GM23338 (cell line): ENCODE measurements at regions not wholly inside any gene's neighbourhood (a gene's known extent, or its start where the extent isn't known, plus 50 kb on each side); places are given as distances from the start of the nearest gene placed in this dataset.

Experiments used
- ATAC-seq: fragments of 200-7000 bp; cut with Tn5 transposase; 3 replicates; pipeline ENCODE4 v1.9.1; 2020
- DNase-seq: peaks from one replicate; pipeline ENCODE4 v3.0.0-alpha.2; 2015; ENCODE audit warnings: low spot score
- H2AFZ ChIP-seq: fragments of 200-600 bp; sonication (generic); 2 replicates; pipeline ENCODE4 v1.8.0; 2016; ENCODE audit warnings: antibody characterized with exemption, mild to moderate bottlenecking, moderate library complexity
- H3F3A ChIP-seq: fragments of 200-600 bp; sonication (generic); replicated peaks from 2 replicates; pipeline ENCODE4 v1.8.0; 2017; ENCODE audit warnings: antibody characterized with exemption, mixed run types, low read depth
- H3K27ac ChIP-seq: fragments of 200-600 bp; sonication (generic); 2 replicates; pipeline ENCODE4 v1.6.1; 2016; ENCODE audit warnings: low read depth
- H3K27me3 ChIP-seq: fragments of 200-600 bp; sonication (generic); 2 replicates; pipeline ENCODE4 v1.8.0; 2016; ENCODE audit warnings: mild to moderate bottlenecking, mixed run types, moderate library complexity; ENCODE audit not compliant: insufficient read depth
- H3K36me3 ChIP-seq: fragments of 200-600 bp; sonication (generic); 2 replicates; pipeline ENCODE4 v1.8.0; 2016; ENCODE audit warnings: mild to moderate bottlenecking; ENCODE audit not compliant: insufficient read depth
- H3K4me1 ChIP-seq: fragments of 200-600 bp; sonication (generic); 2 replicates; pipeline ENCODE4 v1.8.0; 2016; ENCODE audit warnings: mild to moderate bottlenecking, moderate library complexity; ENCODE audit not compliant: insufficient read depth
- H3K4me2 ChIP-seq: fragments of 200-600 bp; sonication (generic); 2 replicates; pipeline ENCODE4 v1.7.1; 2017; ENCODE audit warnings: mixed run types
- H3K4me3 ChIP-seq: fragments of 200-600 bp; sonication (generic); 2 replicates; pipeline ENCODE4 v1.6.1; 2016; ENCODE audit warnings: mixed run types
- H3K79me2 ChIP-seq: fragments of 200-600 bp; sonication (generic); replicated peaks from 2 replicates; pipeline ENCODE4 v1.8.0; 2017; ENCODE audit warnings: mild to moderate bottlenecking; ENCODE audit not compliant: insufficient read depth
- H3K9me2 ChIP-seq: fragments of 200-600 bp; sonication (generic); 2 replicates; pipeline ENCODE4 v1.8.0; 2017; ENCODE audit not compliant: insufficient read depth
- H4K20me1 ChIP-seq: fragments of 200-600 bp; sonication (generic); replicated peaks from 2 replicates; pipeline ENCODE4 v1.8.0; 2017; ENCODE audit warnings: mild to moderate bottlenecking; ENCODE audit not compliant: insufficient read depth
- H3K27ac Mint-ChIP-seq: 2 replicates; pipeline ENCODE4 v1.8.0; 2020; ENCODE audit warnings: inconsistent platforms, mild to moderate bottlenecking, moderate library complexity, mixed read lengths
- H3K27me3 Mint-ChIP-seq: 3 replicates; pipeline ENCODE4 v1.8.0; 2022; ENCODE audit warnings: low read depth, mild to moderate bottlenecking, moderate library complexity, mixed read lengths, inconsistent platforms; ENCODE audit not compliant: insufficient read depth, poor library complexity
- H3K36me3 Mint-ChIP-seq: 3 replicates; pipeline ENCODE4 v1.8.0; 2021; ENCODE audit warnings: low read depth, mild to moderate bottlenecking, inconsistent platforms, moderate library complexity, mixed read lengths
- H3K4me1 Mint-ChIP-seq: 3 replicates; pipeline ENCODE4 v1.8.0; 2020; ENCODE audit warnings: mild to moderate bottlenecking, inconsistent platforms, mixed read lengths
- H3K4me3 Mint-ChIP-seq: 3 replicates; pipeline ENCODE4 v1.8.0; 2021; ENCODE audit warnings: moderate library complexity, mild to moderate bottlenecking, inconsistent platforms, mixed read lengths
- H3K9me3 Mint-ChIP-seq: 3 replicates; pipeline ENCODE4 v1.8.0; 2020; ENCODE audit warnings: moderate library complexity, mild to moderate bottlenecking, inconsistent platforms, mixed read lengths
- CREB1 ChIP-seq: fragments of 250-450 bp; sonication (Bioruptor Pico); IDR thresholded peaks from 2 replicates; pipeline ENCODE4 v1.5.0; 2020; ENCODE audit warnings: low read depth, mild to moderate bottlenecking, moderate library complexity
- EZH2 ChIP-seq: fragments of 200-600 bp; sonication (generic); IDR thresholded peaks from one replicate; pipeline ENCODE4 v1.8.0; 2017; ENCODE audit warnings: antibody characterized with exemption, mild to moderate bottlenecking, low read depth; ENCODE audit not compliant: unreplicated experiment
- EZH2phosphoT487 ChIP-seq: fragments of 200-600 bp; sonication (generic); IDR thresholded peaks from one replicate; pipeline ENCODE4 v1.8.1; 2018; ENCODE audit warnings: antibody characterized with exemption; ENCODE audit not compliant: unreplicated experiment
- JUNB ChIP-seq: IDR thresholded peaks from one replicate; pipeline ENCODE4 v1.6.1; 2016; ENCODE audit warnings: antibody characterized with exemption; ENCODE audit not compliant: unreplicated experiment
- NANOG ChIP-seq: IDR thresholded peaks from 2 replicates; pipeline ENCODE4 v1.6.1; 2016; ENCODE audit warnings: antibody characterized with exemption, borderline replicate concordance
- STAT1 ChIP-seq: IDR thresholded peaks from one replicate; pipeline ENCODE4 v1.6.1; 2016; ENCODE audit warnings: antibody characterized with exemption; ENCODE audit not compliant: unreplicated experiment
- ZNF331 ChIP-seq: fragments of 250-450 bp; sonication (Bioruptor Pico); IDR thresholded peaks from 2 replicates; pipeline ENCODE4 v1.5.0; 2020; ENCODE audit warnings: low read depth, mild to moderate bottlenecking, moderate library complexity
- TF ChIP-seq, protein P1 (sequence below), 2 experiments: fragments of 200-600 bp in 1 of 2; sonication (generic) in 1 of 2; conservative IDR thresholded peaks; 2 replicates each; pipeline versions ENCODE4 v1.5.1 to v1.6.1; 2016 to 2017; ENCODE audit warnings: antibody characterized with exemption in 2 of 2, low read depth in 2 of 2, mild to moderate bottlenecking in 2 of 2, moderate library complexity in 1 of 2
- TF ChIP-seq, protein P2 (sequence below): IDR thresholded peaks from one replicate; pipeline ENCODE4 v1.6.1; 2018; ENCODE audit warnings: antibody characterized with exemption; ENCODE audit not compliant: unreplicated experiment
- TF ChIP-seq, protein P3 (sequence below): fragments of 250-450 bp; sonication (Bioruptor Pico); IDR thresholded peaks from 2 replicates; pipeline ENCODE4 v1.5.0; 2020; ENCODE audit warnings: mild to moderate bottlenecking, moderate library complexity

DNA sequence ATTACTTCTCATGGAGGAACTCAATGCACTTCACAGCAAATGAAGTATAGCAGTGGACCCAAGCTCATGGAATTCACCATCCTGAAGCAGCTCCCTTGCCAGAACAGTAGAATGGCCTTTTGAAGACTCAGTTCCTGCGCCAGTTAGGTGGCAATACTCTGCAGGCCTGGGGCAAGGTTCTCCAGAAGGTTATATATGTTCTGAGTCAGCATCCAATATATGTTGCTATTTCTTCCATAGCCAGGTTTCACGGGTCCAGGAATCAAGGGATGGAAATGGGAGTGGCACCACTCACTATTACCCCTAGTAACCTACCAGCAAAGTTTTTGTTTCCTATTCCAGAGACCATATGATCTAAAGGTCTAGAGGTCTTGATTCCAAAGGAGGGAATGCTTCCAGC is 56.4 kb upstream of the CNKSR3 start:
- Histone ChIP-seq H3K27me3 (no peaks in the 10 kb centered on the region), H3K4me2 (no peak overlapping the region), H4K20me1 (no peaks in the 10 kb centered on the region), H2AFZ (no peak overlapping the region), H3K79me2 (no peaks in the 10 kb centered on the region), H3K36me3 (no peaks in the 10 kb centered on the region), H3K4me3 (no peak overlapping the region), H3K27ac (no peak overlapping the region), H3K9me2 (peaks cover 2% of the 10 kb centered on the region), H3K4me1 (no peaks in the 10 kb centered on the region), H3F3A (no peaks in the 10 kb centered on the region)
- ATAC-seq (no peak), DNase-seq (no peak)
- Mint-ChIP-seq H3K4me3 (no peak overlapping the region), H3K36me3 (no peaks in the 10 kb centered on the region), H3K4me1 (no peaks in the 10 kb centered on the region), H3K9me3 (no peaks in the 10 kb centered on the region), H3K27me3 (no peaks in the 10 kb centered on the region), H3K27ac (no peak overlapping the region)
- TF ChIP-seq JUNB (no peak), EZH2 (no peak), CREB1 (CRISPR knock-in tag) (no peak), EZH2phosphoT487 (no peak), ZNF331 (CRISPR knock-in tag) (no peak), NANOG (no peak)

DNA sequence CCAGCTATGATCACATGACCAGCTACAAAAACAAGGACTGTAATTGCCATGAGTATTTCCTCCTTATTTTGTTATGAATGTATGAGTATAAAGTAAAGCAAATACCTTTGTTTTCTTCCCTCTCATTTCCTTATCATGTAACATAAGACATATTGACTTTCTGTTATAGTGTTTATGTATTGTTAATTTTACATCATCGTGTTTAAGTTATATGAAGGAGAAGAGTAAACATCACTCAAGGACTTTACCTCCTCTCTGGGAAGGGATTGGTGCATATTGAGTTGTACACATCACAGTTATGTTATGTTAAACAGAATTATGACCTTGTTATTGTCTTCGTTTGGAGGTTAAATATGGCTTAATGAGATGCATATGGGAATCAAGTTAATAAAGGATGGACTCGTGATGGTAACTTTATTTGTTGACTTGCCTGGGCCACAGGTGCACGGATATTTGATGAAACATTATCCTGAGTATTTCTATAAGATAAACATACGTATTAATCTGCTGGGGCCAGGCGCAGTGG is 57.3 kb upstream of the CNKSR3 start:
- H3K27ac Mint-ChIP-seq = no peak overlapping the region
- no peaks in the 10 kb centered on the region for H3K27me3 Mint-ChIP-seq
- H3K4me2 ChIP-seq = no peak overlapping the region
- no peaks in the 10 kb centered on the region for H4K20me1 ChIP-seq
- ATAC-seq (no peak), DNase-seq (no peak)
- no peaks in the 10 kb centered on the region for H3K79me2 ChIP-seq
- no peak overlapping the region for H3K27ac ChIP-seq
- no peak overlapping the region for H3K4me3 Mint-ChIP-seq
- no peaks in the 10 kb centered on the region for H3K9me3 Mint-ChIP-seq
- no peaks in the 10 kb centered on the region for H3K4me1 ChIP-seq
- no peaks in the 10 kb centered on the region for H3K36me3 ChIP-seq
- H3K27me3 ChIP-seq = no peaks in the 10 kb centered on the region
- no peak overlapping the region for H3K4me3 ChIP-seq
- no peaks in the 10 kb centered on the region for H3F3A ChIP-seq
- H3K36me3 Mint-ChIP-seq = no peaks in the 10 kb centered on the region
- no peaks in the 10 kb centered on the region for H3K4me1 Mint-ChIP-seq
- H2AFZ ChIP-seq = no peak overlapping the region
- peaks cover 2% of the 10 kb centered on the region for H3K9me2 ChIP-seq
- no peak for TF ChIP-seq STAT1
- TF ChIP-seq JUNB = no peak
- TF ChIP-seq ZNF331 (CRISPR knock-in tag) = no peak
- TF ChIP-seq, protein P1, sequence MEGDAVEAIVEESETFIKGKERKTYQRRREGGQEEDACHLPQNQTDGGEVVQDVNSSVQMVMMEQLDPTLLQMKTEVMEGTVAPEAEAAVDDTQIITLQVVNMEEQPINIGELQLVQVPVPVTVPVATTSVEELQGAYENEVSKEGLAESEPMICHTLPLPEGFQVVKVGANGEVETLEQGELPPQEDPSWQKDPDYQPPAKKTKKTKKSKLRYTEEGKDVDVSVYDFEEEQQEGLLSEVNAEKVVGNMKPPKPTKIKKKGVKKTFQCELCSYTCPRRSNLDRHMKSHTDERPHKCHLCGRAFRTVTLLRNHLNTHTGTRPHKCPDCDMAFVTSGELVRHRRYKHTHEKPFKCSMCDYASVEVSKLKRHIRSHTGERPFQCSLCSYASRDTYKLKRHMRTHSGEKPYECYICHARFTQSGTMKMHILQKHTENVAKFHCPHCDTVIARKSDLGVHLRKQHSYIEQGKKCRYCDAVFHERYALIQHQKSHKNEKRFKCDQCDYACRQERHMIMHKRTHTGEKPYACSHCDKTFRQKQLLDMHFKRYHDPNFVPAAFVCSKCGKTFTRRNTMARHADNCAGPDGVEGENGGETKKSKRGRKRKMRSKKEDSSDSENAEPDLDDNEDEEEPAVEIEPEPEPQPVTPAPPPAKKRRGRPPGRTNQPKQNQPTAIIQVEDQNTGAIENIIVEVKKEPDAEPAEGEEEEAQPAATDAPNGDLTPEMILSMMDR (conservative IDR thresholded peaks at IDR 0.05; ENCODE audit: low read depth in 2 of 2) = no peak
- no peak for TF ChIP-seq CREB1 (CRISPR knock-in tag)
- TF ChIP-seq, protein P2, sequence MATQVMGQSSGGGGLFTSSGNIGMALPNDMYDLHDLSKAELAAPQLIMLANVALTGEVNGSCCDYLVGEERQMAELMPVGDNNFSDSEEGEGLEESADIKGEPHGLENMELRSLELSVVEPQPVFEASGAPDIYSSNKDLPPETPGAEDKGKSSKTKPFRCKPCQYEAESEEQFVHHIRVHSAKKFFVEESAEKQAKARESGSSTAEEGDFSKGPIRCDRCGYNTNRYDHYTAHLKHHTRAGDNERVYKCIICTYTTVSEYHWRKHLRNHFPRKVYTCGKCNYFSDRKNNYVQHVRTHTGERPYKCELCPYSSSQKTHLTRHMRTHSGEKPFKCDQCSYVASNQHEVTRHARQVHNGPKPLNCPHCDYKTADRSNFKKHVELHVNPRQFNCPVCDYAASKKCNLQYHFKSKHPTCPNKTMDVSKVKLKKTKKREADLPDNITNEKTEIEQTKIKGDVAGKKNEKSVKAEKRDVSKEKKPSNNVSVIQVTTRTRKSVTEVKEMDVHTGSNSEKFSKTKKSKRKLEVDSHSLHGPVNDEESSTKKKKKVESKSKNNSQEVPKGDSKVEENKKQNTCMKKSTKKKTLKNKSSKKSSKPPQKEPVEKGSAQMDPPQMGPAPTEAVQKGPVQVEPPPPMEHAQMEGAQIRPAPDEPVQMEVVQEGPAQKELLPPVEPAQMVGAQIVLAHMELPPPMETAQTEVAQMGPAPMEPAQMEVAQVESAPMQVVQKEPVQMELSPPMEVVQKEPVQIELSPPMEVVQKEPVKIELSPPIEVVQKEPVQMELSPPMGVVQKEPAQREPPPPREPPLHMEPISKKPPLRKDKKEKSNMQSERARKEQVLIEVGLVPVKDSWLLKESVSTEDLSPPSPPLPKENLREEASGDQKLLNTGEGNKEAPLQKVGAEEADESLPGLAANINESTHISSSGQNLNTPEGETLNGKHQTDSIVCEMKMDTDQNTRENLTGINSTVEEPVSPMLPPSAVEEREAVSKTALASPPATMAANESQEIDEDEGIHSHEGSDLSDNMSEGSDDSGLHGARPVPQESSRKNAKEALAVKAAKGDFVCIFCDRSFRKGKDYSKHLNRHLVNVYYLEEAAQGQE = no peak
- TF ChIP-seq, protein P3, sequence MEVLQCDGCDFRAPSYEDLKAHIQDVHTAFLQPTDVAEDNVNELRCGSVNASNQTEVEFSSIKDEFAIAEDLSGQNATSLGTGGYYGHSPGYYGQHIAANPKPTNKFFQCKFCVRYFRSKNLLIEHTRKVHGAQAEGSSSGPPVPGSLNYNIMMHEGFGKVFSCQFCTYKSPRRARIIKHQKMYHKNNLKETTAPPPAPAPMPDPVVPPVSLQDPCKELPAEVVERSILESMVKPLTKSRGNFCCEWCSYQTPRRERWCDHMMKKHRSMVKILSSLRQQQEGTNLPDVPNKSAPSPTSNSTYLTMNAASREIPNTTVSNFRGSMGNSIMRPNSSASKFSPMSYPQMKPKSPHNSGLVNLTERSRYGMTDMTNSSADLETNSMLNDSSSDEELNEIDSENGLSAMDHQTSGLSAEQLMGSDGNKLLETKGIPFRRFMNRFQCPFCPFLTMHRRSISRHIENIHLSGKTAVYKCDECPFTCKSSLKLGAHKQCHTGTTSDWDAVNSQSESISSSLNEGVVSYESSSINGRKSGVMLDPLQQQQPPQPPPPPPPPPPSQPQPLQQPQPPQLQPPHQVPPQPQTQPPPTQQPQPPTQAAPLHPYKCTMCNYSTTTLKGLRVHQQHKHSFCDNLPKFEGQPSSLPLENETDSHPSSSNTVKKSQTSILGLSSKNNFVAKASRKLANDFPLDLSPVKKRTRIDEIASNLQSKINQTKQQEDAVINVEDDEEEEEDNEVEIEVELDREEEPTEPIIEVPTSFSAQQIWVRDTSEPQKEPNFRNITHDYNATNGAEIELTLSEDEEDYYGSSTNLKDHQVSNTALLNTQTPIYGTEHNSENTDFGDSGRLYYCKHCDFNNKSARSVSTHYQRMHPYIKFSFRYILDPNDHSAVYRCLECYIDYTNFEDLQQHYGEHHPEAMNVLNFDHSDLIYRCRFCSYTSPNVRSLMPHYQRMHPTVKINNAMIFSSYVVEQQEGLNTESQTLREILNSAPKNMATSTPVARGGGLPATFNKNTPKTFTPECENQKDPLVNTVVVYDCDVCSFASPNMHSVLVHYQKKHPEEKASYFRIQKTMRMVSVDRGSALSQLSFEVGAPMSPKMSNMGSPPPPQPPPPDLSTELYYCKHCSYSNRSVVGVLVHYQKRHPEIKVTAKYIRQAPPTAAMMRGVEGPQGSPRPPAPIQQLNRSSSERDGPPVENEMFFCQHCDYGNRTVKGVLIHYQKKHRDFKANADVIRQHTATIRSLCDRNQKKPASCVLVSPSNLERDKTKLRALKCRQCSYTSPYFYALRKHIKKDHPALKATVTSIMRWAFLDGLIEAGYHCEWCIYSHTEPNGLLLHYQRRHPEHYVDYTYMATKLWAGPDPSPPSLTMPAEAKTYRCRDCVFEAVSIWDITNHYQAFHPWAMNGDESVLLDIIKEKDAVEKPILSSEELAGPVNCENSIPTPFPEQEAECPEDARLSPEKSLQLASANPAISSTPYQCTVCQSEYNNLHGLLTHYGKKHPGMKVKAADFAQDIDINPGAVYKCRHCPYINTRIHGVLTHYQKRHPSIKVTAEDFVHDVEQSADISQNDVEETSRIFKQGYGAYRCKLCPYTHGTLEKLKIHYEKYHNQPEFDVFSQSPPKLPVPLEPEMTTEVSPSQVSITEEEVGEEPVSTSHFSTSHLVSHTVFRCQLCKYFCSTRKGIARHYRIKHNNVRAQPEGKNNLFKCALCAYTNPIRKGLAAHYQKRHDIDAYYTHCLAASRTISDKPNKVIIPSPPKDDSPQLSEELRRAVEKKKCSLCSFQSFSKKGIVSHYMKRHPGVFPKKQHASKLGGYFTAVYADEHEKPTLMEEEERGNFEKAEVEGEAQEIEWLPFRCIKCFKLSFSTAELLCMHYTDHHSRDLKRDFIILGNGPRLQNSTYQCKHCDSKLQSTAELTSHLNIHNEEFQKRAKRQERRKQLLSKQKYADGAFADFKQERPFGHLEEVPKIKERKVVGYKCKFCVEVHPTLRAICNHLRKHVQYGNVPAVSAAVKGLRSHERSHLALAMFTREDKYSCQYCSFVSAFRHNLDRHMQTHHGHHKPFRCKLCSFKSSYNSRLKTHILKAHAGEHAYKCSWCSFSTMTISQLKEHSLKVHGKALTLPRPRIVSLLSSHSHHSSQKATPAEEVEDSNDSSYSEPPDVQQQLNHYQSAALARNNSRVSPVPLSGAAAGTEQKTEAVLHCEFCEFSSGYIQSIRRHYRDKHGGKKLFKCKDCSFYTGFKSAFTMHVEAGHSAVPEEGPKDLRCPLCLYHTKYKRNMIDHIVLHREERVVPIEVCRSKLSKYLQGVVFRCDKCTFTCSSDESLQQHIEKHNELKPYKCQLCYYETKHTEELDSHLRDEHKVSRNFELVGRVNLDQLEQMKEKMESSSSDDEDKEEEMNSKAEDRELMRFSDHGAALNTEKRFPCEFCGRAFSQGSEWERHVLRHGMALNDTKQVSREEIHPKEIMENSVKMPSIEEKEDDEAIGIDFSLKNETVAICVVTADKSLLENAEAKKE (CRISPR knock-in tag) = no peak
- no peak for TF ChIP-seq NANOG
